ENCODE measurements at regions not wholly inside any gene's neighbourhood (a gene's known extent, or its start where the extent isn't known, plus 50 kb on each side); places are given as distances from the start of the nearest gene placed in this dataset.
A peak's percentile ranks its signal among the peaks of the same experiment; 100 is the strongest.
"Not testable (repeated sequence)": the region's sequence is repeated elsewhere in the genome, so short reads cannot be mapped to it uniquely, and the experiment has no call there.

GRCh38 chr6:137942736-137943135 is 75.7 kb downstream of the TNFAIP3 start:
- ATAC-seq, result no peak
- TF ChIP-seq PATZ1 (CRISPR knock-in tag; IDR thresholded peaks at IDR 0.05; ENCODE audit: borderline replicate concordance) (no peak), ZFP3 (CRISPR knock-in tag; IDR thresholded peaks at IDR 0.05) (no peak), OSR1 (CRISPR knock-in tag; IDR thresholded peaks at IDR 0.05) (no peak), RARB (CRISPR knock-in tag; IDR thresholded peaks at IDR 0.05) (no peak), ZNF565 (CRISPR knock-in tag; conservative IDR thresholded peaks at IDR 0.05; ENCODE audit: low read depth) (no peak), POU6F1 (CRISPR knock-in tag; IDR thresholded peaks at IDR 0.05; ENCODE audit: borderline replicate concordance, low read depth) (no peak)

- not testable (repeated sequence) for ATAC-seq
These were observed 77.3 kb downstream of the TNFAIP3 start for GRCh38 chr6:137944381-137944780.

- TF ChIP-seq SNAI2 (CRISPR knock-in tag; IDR thresholded peaks at IDR 0.05), result no peak
- no peak for TF ChIP-seq TCF4 (CRISPR knock-in tag; IDR thresholded peaks at IDR 0.05; ENCODE audit: borderline replicate concordance)
- TF ChIP-seq OSR1 (CRISPR knock-in tag; IDR thresholded peaks at IDR 0.05), result no peak
- TF ChIP-seq CSDC2 (CRISPR knock-in tag; IDR thresholded peaks at IDR 0.05), result no peak
- TF ChIP-seq POU6F1 (CRISPR knock-in tag; IDR thresholded peaks at IDR 0.05; ENCODE audit: borderline replicate concordance, low read depth), result no peak
- TF ChIP-seq PPARA (CRISPR knock-in tag; IDR thresholded peaks at IDR 0.05; ENCODE audit: borderline replicate concordance), result no peak
- no peak for TF ChIP-seq GLIS3 (CRISPR knock-in tag; IDR thresholded peaks at IDR 0.05)
- no peak for TF ChIP-seq TOX (CRISPR knock-in tag; IDR thresholded peaks at IDR 0.05; ENCODE audit: borderline replicate concordance)
- TF ChIP-seq RARB (CRISPR knock-in tag; IDR thresholded peaks at IDR 0.05), result no peak
- TF ChIP-seq BACH2 (CRISPR knock-in tag; IDR thresholded peaks at IDR 0.05; ENCODE audit: borderline replicate concordance), result no peak
- TF ChIP-seq ZNF70 (CRISPR knock-in tag; IDR thresholded peaks at IDR 0.05), result no peak
- TF ChIP-seq CREB5 (CRISPR knock-in tag; IDR thresholded peaks at IDR 0.05; ENCODE audit: low read depth), result no peak
- no peak for TF ChIP-seq ESRRG (CRISPR knock-in tag; IDR thresholded peaks at IDR 0.05)
- TF ChIP-seq ZNF565 (CRISPR knock-in tag; conservative IDR thresholded peaks at IDR 0.05; ENCODE audit: low read depth), result no peak
- no peak for TF ChIP-seq ARNTL (CRISPR knock-in tag; IDR thresholded peaks at IDR 0.05; ENCODE audit: borderline replicate concordance, low read depth)
- TF ChIP-seq CSRNP3 (CRISPR knock-in tag; IDR thresholded peaks at IDR 0.05), result no peak
- no peak for TF ChIP-seq ZC3H10 (CRISPR knock-in tag; IDR thresholded peaks at IDR 0.05)
- no peak for TF ChIP-seq TSHZ2 (CRISPR knock-in tag; IDR thresholded peaks at IDR 0.05)
- ATAC-seq, result peak; percentile 93
These were observed 77.9 kb downstream of the TNFAIP3 start for GRCh38 chr6:137944793-137945498.
